Sciatic nerve (tissue), 2 donors: ENCODE measurements at regions not wholly inside any gene's neighbourhood (a gene's known extent, or its start where the extent isn't known, plus 50 kb on each side); places are given as distances from the start of the nearest gene placed in this dataset.

Experiments
- ATAC-seq: fragments of 200-7000 bp; cut with Tn5 transposase; one replicate; pipeline ENCODE4 v1.9.1; 2020; ENCODE audit warnings: mild to moderate bottlenecking, moderate library complexity
- DNase-seq: peaks from one replicate; pipeline ENCODE4 v3.0.0-alpha.2; 2020; ENCODE audit warnings: low spot score
- intact Hi-C: fragments of 100-400 bp; cut with DNase I; formaldehyde crosslinking; loops from one replicate; pipeline ENCODE4 v1.14.2; 2022
- donor health status: DM: no; HTN: no; CAD: no.
- donor health status: DM: no; HTN: no; CAD: no.

DNA sequence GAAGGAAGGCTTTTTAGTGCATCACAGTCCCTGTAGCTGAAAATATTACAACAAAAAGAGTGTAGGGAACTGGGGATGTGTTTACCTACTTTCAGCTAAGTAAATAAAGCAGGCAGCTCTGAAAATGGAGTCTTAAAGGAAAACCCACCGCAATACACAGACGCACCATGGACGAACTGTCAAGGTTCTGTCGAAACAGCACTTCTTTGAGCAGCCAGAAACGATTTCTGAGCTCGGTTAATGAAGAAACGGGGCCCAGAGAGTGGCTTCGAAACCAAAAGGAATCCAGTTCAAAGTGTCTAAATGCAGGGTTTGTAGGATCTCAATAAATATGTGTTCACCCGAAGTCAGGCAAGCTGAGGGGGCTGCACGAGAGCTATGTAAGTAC is 275.4 kb upstream of the NEBL start:
- ATAC-seq, result no peak
- no peak for DNase-seq
- intact Hi-C loops, result no loop called here

DNA sequence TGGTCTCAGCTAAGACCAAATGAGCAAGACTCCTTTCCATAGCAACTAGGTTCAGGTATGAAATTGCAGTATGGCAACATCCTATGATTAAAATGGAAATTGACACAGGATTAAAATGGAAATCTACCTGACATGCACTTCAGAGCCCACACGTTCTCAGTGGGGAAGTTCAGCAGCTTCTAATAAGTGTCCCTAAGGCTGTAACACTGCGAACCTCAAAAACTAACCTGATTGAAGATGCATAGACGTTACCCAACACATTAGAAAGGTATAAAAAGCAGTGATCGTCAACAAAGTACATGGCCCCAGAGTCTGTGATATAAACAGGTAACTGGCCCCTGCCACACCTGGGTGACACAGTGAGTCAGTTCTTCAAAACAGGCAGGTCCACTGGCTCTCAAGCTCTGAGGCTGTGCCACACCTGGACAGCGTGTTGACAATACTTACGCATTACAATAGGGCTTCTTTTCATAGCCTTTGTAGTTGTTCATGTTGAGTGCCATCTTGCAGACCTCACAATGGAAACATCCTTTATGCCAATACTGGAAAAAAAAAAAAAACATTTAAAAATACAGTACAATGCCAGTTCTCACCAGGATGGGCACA is 274.9 kb upstream of the NEBL start:
- no peak for ATAC-seq
- intact Hi-C loops, result no loop called here
- DNase-seq, result no peak

DNA sequence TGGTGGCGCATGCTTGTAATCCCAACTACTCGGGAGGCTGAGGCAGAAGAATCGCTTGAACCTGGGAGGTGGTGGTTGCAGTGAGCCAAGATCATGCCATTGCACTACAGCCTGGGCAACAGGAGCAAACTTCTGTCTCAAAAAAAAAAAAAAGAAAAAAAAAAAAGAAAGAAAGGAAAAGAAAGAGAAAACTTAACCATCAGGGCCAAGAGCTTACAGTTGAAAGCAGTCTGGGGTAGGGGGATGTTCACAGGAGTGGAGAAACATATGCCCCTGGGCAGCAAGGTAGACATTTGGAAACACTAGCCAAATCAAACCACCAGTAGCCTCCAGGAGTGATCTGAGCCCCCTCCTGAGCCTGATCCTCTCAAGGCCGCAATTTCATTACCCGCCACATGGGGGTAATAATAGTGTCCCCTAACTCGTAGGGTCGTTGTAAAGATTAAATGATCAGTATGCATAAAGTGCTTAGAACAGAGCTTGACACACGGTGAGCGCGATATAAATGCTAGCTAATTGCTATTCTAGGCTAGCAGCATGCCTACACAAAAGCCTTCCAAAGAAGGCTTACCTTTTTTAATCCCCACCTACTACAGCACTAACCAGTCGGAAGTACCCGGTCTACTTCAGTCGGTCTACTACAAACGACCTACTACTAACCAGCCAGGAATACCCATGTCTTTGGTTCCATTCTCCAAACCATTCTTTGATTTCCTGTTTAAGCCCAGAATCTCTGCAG is 274.3 kb upstream of the NEBL start:
- DNase-seq (no peak), ATAC-seq (no peak)
- intact Hi-C loops, result no loop called here

DNA sequence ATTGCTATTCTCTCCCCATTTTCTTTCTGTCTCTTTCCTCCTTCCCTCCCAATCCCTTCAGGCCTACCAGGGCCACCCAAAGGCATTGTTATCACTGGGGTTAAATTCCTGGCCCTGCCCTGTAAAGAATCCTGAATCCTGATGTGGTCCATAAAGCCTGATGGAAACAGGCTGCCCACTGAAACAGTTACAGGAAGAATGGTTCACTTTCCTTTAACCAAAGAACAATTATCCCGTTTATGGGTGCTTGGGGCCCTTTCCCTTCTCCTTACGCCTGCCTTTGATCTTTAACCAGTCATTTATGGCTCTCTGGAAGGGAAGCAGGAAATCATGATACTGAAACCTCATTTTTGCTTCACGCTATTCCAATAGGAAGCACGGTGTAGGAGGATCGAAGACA is 273.1 kb upstream of the NEBL start:
- intact Hi-C loops, result no loop called here
- ATAC-seq (no peak), DNase-seq (no peak)

DNA sequence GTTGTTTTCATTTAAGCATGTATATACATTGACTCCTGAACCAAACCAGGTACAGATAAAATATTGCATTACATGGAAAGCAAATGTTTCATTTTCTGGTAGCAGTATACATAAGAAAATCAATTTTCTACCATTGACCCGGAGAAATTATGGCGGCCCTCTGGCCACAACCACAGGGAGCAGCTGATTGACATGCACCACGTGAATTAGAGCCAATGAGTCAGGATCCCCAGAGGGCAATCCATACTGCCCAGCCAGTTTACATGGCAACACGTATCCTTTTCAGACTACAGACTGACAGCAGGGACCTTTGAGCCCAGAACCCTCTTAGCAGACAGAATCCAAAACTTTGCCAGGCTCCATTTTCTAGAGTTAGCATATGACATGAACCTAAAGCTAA is 272.2 kb upstream of the NEBL start:
- DNase-seq (no peak), ATAC-seq (no peak)
- intact Hi-C loops, result no loop called here

DNA sequence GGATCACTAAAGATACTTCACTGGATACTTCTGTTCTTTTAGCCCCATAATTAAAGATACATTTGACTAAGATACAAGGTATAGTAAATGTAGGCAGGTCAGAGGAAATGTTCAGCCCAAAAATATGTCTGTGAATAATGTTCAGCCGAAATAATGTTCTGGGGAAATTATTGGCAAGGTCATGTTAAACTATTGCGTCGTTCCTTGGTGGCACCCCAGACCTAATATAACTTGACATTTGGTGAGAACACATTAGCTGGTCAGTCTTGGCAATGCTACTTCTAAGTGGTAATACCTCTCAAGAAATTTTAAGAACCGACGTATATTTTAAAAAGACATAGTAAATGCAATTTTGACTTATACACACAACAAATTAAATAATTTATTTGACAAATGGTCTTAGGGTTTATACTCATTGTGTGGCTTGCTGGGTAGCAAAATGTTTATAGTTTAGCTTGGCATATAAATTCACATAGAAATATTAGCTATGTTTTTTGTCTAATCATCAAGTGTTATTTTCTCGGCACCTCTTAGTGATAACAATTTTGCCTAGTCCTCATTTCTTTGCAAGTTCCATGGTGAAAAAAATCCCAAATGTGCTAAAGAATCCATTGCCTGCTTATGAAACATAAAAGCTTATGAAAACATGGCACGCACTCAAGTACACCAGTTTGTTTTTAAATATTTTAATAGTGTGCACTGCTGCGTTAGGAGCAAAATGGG is 270.3 kb upstream of the NEBL start:
- DNase-seq, result no peak
- intact Hi-C loops, result no loop called here

DNA sequence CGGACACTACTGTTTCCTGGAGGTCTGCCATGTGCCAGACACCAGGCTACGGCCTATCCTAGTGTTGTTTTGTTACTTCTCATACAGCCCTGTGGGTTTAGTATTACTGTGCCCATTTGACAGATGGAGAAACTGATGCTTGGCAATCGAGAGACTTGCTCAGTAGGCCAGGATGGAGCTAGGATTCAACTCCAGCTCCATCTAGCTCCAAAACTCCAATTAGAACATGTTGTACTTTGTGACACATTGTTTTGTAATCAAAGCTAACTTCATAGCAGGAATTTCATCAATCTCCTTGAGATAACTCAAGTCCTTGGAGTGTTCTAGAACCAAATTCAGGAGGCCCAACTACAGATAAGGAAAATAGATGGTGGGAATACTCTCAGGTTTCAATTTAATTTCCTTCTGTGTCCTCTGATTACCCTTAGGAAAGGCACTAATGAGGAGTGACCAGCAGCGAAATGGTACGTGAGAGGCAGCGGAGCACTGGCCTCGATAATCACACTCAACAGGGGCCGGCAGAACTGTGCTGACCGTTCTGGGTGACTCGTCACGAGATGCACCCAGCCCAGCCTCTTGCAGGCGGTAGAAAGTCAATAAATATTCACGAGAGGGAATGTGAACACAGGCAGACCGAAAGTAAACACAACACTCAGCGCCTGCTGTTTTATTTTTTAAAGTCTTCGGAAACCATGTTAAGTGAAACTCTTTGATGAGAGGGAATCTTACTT is 269.6 kb upstream of the NEBL start:
- intact Hi-C loops, result no loop called here
- DNase-seq, result no peak
- no peak for ATAC-seq

More for the DNA sequence above, 270.3 kb upstream of the NEBL start:
- no peak for ATAC-seq

DNA sequence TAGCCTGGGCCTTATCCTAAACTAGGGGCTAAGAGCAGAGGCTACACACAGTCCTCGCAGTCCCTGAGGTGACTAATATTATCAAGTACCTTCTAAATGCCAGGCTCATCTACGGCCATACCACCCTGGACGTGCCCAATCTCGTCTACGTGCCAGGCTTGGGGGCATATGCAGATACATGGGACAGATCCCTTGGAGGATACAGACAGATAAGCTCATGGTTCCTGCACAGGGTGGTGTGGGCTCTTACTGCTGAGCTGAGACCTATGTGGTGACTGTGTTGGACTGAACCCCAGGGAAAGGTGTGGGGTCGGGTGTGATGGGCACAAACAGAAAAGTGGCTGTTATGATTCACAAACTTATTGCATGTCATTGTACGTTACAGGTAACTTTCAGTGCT is 268.4 kb upstream of the NEBL start:
- intact Hi-C loops, result no loop called here
- ATAC-seq, result no peak
- DNase-seq, result no peak

DNA sequence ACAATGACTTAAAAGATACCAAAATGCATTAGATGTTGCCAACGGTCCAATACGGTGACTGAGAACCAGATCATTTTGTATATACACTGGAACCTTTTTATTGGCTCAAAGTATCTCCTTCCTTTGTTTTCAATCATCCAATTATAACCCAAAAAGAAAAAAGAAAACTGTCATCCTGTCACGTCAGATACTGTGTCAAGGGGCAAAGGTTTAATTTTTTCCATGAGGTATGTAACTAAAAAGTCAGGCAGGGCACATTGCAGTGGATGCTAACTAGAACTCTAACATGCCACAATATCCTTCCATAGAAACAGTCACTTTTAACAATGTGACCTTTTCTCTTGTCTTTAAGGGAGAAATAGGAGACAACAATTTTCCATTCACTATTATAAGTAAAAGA is 267.6 kb upstream of the NEBL start:
- ATAC-seq, result no peak
- intact Hi-C loops, result no loop called here
- DNase-seq, result no peak

DNA sequence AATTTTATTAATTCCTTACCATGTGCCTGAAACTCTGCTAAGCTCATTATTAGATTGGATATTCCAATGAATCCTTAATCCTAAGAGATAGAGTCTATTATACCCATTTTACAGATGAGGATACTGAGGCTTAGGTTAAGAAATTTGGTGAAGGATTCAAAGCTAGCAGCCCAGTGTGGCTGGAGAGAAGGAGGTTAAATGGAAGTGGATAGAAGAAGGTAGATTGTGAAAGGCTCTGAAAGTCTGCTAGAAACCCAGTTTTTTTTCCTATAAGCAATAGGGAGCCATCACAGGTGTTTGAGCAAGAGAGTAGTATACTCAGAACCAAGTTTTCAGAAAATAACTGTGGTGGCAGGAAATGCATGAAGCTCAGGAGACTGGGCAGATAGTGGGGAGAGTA is 265.8 kb upstream of the NEBL start:
- ATAC-seq (no peak), DNase-seq (no peak)
- intact Hi-C loops, result no loop called here

DNA sequence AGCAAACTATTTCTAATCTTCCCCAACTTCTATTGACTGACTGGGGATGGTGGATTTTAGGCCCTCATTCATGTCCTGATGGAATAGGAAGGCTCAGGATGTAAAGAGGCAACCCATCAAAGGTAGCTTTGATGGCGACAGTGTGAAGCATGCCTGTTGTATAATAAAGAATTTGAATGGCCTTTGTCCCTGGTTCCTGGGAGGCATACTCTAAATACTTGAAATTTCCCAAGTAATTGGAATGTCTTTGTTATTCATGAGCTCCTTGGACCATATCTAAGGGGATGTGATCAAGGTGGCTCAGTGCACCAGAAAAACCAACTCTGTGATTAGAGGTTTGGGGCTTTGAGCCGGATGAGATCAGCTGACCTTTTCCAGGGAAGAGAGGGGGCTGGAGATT is 264.5 kb upstream of the NEBL start:
- intact Hi-C loops, result no loop called here
- DNase-seq, result no peak
- no peak for ATAC-seq

DNA sequence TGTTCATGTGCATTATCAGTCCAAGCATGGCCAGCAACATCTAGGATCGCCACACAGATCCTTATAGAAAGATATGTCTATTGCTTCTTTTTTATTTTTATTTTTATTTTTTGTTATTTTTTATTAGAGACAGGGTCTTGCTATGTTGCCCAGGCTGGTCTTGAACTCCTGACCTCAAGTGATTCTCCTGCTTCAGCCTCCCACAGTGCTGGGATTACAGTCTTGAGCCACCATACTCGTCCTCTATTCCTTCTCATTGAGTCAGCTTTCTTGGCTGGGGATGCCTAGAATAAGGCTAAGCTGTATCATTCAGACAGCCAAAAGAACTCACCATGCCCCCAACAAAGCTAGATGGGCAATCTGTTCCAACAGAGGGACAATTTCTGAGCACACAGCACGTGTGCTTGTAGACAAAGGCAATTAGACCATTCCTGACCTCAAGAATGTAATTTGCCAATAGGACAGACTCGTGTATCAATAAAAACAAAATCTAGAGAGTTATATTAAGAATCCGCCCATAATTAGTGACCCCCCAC is 264.0 kb upstream of the NEBL start:
- no peak for ATAC-seq
- intact Hi-C loops, result no loop called here
- DNase-seq, result no peak

DNA sequence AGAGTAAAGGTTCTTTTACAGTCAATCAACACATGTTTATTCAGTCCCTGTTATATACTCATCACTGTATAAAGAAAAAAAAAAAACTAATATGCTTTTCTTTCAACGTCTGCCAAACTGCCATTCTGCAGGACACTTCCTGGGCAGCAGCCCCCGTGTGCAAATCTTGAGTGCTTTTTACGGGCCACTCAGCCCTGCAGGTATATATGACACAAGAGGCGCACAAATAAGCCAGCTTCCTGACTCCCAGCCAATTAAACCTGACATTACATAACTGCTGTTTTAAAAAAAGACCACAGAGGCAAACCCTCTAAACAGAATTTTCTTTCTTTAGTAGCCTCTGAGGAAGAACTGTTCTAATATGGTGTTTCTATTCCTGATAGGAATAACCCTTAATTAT is 263.0 kb upstream of the NEBL start:
- intact Hi-C loops, result no loop called here
- no peak for ATAC-seq

DNA sequence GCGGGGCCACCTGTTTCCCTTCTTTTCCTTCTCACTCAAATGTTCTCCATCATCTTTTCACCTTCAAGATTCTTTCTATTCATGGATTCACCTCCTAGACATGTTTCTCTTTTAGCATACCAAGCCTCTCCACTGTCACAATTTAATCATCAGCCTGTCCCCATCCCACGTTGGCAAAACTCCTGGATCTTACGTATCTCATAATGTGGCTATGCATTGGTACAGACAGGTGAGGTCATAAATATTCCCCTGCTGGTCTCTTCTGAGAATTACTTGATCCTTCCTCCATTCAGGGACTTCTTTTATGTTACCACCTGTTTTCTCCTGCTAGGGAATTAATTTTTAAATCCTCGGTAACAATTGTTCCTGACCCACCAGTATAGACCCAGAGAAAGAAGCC is 262.6 kb upstream of the NEBL start:
- intact Hi-C loops, result no loop called here
- ATAC-seq (no peak), DNase-seq (no peak)

More for the DNA sequence above, 263.0 kb upstream of the NEBL start:
- DNase-seq, result no peak

DNA sequence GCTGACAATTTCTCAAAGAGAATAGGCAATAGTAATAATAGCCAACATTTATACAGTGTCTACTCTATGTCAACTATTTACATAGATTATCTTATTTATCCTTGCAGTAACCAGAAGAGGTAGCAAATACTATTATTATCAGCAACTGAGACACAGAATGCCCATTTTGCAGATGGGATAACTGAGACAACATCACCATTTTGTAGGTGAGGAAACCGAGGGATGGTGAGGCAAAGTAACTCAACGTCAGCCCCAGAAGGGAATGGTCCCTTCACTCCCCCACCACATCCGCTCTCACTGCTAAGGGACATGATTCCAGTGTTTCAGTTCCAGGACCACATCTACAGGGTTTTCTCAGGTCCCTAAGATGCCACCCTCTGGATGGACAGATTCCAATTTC is 261.2 kb upstream of the NEBL start:
- intact Hi-C loops, result no loop called here
- no peak for DNase-seq
- ATAC-seq, result no peak

DNA sequence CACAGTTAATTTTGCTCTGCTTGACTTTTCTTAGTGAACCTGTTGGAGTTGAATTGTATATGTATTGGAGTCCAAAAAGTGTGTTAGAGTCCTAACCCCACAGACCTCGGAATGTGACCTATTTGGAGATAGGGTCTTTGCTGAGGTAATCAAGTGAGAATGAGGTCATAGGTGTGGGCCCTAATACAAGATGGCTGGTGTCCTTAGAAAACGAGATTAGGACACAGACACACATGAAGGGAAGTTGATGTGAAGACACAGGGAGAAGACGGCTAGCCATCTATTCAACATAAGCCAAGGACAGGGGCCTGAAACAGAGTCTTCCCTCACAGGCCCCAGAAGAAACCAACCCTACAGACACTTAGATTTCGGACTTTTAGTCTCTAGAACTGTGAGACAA is 260.6 kb upstream of the NEBL start:
- no peak for DNase-seq
- no peak for ATAC-seq
- intact Hi-C loops, result no loop called here

DNA sequence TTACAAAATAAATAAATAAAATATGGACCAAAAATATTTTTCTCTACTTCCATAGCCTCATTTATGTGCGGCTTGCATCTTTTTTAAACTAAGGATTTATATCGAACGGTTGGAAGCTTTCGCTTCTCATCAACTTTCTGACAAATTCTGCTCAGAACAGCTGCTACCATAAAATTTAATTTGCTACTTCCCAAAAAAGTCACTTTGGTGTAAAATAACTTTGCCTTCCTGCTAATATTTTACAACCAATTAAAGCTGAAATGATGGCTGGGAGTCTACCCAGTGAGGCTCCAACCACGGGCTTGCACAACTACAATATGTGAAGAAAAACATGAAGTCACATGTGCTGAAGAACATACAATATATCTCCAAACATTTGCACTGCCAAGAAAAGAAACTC is 253.1 kb upstream of the NEBL start:
- intact Hi-C loops, result no loop called here
- ATAC-seq, result no peak

DNA sequence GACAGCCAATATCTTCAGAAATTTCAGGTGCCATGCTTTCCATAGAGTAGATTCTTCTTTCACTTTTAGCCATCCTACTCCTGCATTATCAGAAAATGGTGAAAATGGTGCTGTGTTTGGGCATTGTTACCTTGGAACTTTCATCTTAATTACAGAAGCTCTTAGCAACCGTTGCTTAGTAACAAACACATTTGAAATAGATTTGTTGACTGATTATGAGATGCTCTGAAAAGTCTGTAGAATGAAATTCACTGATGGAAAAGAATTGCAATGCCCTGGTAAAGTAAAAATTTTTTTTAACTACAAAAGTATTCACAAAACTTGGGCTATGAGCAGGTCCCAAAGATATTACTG is 249.3 kb upstream of the NEBL start:
- ATAC-seq (no peak), DNase-seq (no peak)
- intact Hi-C loops, result no loop called here

More for the DNA sequence above, 253.1 kb upstream of the NEBL start:
- no peak for DNase-seq

DNA sequence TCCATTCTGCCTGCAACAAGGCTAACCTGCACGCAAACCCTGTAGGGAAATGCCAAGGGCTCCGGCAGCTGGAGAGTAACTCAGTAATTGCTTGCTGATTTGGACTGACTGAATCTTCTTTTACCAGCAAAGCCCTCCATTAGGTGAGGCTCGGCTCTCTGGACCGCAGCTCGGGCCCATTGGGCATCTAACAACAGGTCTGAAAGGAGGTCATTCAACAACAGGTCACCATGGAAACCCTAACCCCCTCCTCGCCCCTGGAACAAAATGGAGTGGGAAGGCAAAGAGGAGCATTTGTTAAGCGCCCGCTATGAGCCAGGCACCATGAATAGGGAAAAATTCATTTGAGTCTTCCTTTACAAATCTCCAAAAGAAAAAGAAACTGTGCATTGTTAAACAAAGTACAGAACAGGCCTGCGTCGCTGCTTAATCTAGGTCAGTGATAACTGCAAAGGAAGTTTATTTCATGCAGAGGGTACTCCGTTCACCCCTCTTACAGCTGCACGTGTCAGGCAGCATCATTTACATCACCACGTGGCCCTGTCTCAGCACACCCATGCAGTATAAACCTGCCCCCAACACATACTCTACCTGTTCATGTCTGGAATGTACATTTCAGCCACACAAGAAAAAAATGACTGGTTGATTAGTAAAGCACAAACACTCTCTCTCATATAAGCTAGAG is 248.8 kb upstream of the NEBL start:
- DNase-seq, result no peak
- ATAC-seq, result no peak

More for the DNA sequence above, 248.8 kb upstream of the NEBL start:
- intact Hi-C loops, result no loop called here
